ENCODE measurements at regions not wholly inside any gene's neighbourhood (a gene's known extent, or its start where the extent isn't known, plus 50 kb on each side); places are given as distances from the start of the nearest gene placed in this dataset.
A peak's percentile ranks its signal among the peaks of the same experiment; 100 is the strongest.

GRCh38 chr6:33863723-33864440, 60.1 kb upstream of the MLN start:
- no peak for DNase-seq (ENCODE audit: low read depth in 3 of 3)

GRCh38 chr6:33863084-33863483, 59.3 kb upstream of the MLN start:
- DNase-seq (ENCODE audit: low read depth in 3 of 3), result no peak

GRCh38 chr6:33862536-33862935, 58.7 kb upstream of the MLN start:
- DNase-seq (ENCODE audit: low read depth in 3 of 3), result no peak

GRCh38 chr6:33861722-33862121, 57.9 kb upstream of the MLN start:
- no peak for DNase-seq (ENCODE audit: low read depth in 3 of 3)

GRCh38 chr6:33860706-33861474, 57.1 kb upstream of the MLN start:
- DNase-seq (ENCODE audit: low read depth in 3 of 3), result no peak

GRCh38 chr6:33860006-33860405, 56.2 kb upstream of the MLN start:
- DNase-seq (ENCODE audit: low read depth in 3 of 3), result no peak

- no peak for DNase-seq (ENCODE audit: low read depth in 3 of 3)
Measured at GRCh38 chr6:33858804-33859505, 55.2 kb upstream of the MLN start.

- no peak for DNase-seq (ENCODE audit: low read depth in 3 of 3)
Measured at GRCh38 chr6:33857932-33858475, 54.2 kb upstream of the MLN start.

GRCh38 chr6:33857093-33857931, 53.5 kb upstream of the MLN start:
- no peak for DNase-seq (ENCODE audit: low read depth in 3 of 3)

GRCh38 chr6:33856655-33857054, 52.9 kb upstream of the MLN start:
- peak; percentile 44 to 64 (median 44) for DNase-seq (ENCODE audit: low read depth in 3 of 3)

- no peak for DNase-seq (ENCODE audit: low read depth in 3 of 3)
Measured at GRCh38 chr6:33856031-33856590, 52.3 kb upstream of the MLN start.

- DNase-seq (ENCODE audit: low read depth in 3 of 3), result no peak
Measured at GRCh38 chr6:33854572-33855030, 50.8 kb upstream of the MLN start.

GRCh38 chr6:33853736-33854135, 49.9 kb upstream of the MLN start:
- DNase-seq (ENCODE audit: low read depth in 3 of 3), result no peak
